NB4 (cell line): ENCODE measurements at regions not wholly inside any gene's neighbourhood (a gene's known extent, or its start where the extent isn't known, plus 50 kb on each side); places are given as distances from the start of the nearest gene placed in this dataset.

Source experiments
- DNase-seq: peaks from one replicate; pipeline ENCODE4 v3.0.0; 2010; ENCODE audit warnings: low read depth
- H3K4me3 ChIP-seq: one replicate; pipeline ENCODE4 v1.5.1; 2011; ENCODE audit warnings: mild to moderate bottlenecking, low read depth, low read length, moderate library complexity
- CTCF ChIP-seq: IDR thresholded peaks from one replicate; pipeline ENCODE4 v1.5.1; 2012; ENCODE audit warnings: low read depth, low read length
- MAX ChIP-seq: IDR thresholded peaks from 2 replicates; pipeline ENCODE4 v1.6.1; 2011; ENCODE audit warnings: low read depth, low read length
- MYC ChIP-seq: IDR thresholded peaks from 2 replicates; pipeline ENCODE4 v1.6.1; 2011; ENCODE audit warnings: low read depth, low read length
- POLR2A ChIP-seq: IDR thresholded peaks from 2 replicates; pipeline ENCODE4 v1.6.1; 2011; ENCODE audit warnings: mild to moderate bottlenecking; ENCODE audit not compliant: insufficient read length; ENCODE audit errors: extremely low read depth

- DNase-seq: no peak
- TF ChIP-seq POLR2A: no peak
- no peak for TF ChIP-seq CTCF
- no peak for TF ChIP-seq MAX
- TF ChIP-seq MYC: no peak
- no peak overlapping the region for H3K4me3 ChIP-seq
These were observed 823.1 kb downstream of the USP25 start for GRCh38 chr21:16552880-16553279.

GRCh38 chr21:16554503-16554902 lies 824.7 kb downstream of the USP25 start:
- no peak for DNase-seq
- H3K4me3 ChIP-seq: no peak overlapping the region

GRCh38 chr21:16563116-16563515 lies 833.3 kb downstream of the USP25 start:
- H3K4me3 ChIP-seq: no peak overlapping the region
- TF ChIP-seq MAX: no peak
- TF ChIP-seq MYC: no peak
- no peak for TF ChIP-seq CTCF
- no peak for TF ChIP-seq POLR2A
- no peak for DNase-seq

More at GRCh38 chr21:16554503-16554902, 824.7 kb downstream of the USP25 start:
- TF ChIP-seq POLR2A: no peak
- no peak for TF ChIP-seq CTCF
- TF ChIP-seq MAX: no peak
- TF ChIP-seq MYC: no peak

- TF ChIP-seq CTCF (no peak), MYC (no peak), POLR2A (no peak), MAX (no peak)
- DNase-seq: no peak
These were observed 834.0 kb downstream of the USP25 start for GRCh38 chr21:16563795-16564194.

GRCh38 chr21:16568244-16568643 lies 838.5 kb downstream of the USP25 start:
- DNase-seq: no peak
- no peak overlapping the region for H3K4me3 ChIP-seq

More at GRCh38 chr21:16563795-16564194, 834.0 kb downstream of the USP25 start:
- H3K4me3 ChIP-seq: no peak overlapping the region

More at GRCh38 chr21:16568244-16568643, 838.5 kb downstream of the USP25 start:
- TF ChIP-seq POLR2A (no peak), CTCF (no peak), MYC (no peak)
